ENCODE measurements at regions not wholly inside any gene's neighbourhood (a gene's known extent, or its start where the extent isn't known, plus 50 kb on each side); places are given as distances from the start of the nearest gene placed in this dataset.

DNA sequence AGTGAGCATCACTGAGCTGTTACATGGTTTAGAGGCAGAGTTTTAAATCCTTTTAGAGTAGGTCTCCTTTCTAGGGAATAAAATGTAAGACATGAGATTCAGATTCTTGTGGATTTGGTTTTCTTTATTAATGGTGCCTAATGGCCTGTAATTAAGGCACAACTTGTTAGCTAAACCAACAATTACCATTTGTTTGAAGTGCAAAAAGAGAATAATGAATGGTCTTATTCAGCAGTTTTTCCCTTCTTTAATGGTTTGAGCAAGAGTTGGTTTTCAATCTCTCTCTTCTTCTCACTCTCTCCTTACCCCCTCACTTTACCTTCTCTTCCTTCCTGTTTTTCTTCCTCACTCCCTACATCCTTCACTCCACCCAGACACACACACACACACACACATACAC lies 312.2 kb upstream of the TRIB2 start:
- no peak for DNase-seq (ENCODE audit: low read depth in 2 of 2)

DNA sequence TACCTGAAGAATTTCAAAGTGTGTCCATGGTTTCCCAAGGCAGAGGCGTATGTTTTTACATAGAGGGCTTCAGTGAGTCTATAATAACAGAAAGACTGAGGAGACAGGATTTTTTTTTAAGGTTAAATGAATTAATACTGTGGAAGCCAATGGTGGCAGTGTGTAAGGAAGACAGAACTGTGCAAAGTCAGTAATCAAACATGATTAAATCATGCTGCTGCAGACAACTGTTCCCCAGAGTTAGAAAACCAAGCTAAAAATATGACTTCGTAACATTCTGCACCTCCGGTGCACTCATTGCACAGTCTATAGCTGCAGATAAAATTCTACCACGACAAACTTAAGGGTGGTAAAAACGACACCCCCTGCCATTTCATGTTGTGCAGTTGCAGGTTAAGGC lies 309.6 kb upstream of the TRIB2 start:
- no peak for DNase-seq (ENCODE audit: low read depth in 2 of 2)

DNA sequence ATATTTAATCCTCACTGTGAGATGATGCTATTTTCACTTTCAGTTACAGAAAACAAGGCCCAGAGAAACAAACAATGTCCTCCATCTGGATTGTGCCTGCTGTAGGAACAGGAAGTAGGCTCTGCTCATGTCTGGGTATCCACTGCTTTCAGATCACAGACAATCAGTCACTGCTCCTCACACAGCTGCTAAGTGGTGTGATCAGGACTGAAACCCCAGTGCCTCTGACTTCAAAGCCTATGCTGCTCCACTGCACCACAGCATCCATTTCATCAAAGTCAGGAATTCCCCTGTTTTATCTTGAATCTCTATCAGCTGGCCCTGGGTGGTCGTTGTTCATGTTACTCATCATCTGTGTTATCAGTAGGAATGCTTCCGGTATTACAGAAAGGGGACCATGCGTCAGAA lies 303.8 kb upstream of the TRIB2 start:
- peak in 1 of 2 donors; percentile 25 for DNase-seq (ENCODE audit: low read depth in 2 of 2)

DNA sequence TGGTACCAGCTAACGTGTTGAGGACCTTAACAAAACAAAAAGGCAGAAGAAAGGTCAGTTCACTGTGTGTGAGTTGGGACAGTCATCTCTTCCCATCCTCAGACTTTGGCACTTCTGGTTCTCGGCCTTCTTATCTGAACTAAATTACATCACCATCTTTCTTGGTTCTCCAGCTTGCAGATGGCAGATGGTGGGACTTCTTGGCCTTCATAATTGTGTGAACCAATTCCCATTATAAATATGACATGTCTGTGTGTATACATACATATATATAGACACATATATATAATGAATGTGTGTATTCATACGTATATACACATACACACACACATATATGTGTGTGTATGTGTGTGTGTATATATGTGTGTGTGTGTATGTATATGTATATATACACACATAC lies 301.2 kb upstream of the TRIB2 start:
- no peak for DNase-seq (ENCODE audit: low read depth in 2 of 2)

DNA sequence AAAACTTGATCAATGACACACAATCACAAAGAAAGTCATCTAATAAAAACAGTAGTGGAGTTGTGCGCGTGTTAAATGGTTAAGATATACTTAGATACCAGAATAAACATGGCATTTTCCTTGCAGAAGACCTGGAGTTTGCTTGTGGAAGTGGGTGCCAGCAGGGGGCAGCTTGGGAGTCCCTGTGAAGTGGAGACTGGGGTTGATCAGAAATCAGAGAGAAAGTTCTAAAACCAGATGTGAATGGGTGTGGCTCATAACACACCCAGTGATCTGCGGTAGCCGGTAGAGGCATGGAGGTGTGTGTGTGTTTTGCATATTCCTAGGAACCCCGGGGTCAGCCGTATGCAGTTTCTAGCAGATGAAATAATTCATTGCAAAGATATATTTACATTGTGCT lies 300.1 kb upstream of the TRIB2 start:
- peak in 1 of 2 donors; percentile 57 for DNase-seq (ENCODE audit: low read depth in 2 of 2)

DNA sequence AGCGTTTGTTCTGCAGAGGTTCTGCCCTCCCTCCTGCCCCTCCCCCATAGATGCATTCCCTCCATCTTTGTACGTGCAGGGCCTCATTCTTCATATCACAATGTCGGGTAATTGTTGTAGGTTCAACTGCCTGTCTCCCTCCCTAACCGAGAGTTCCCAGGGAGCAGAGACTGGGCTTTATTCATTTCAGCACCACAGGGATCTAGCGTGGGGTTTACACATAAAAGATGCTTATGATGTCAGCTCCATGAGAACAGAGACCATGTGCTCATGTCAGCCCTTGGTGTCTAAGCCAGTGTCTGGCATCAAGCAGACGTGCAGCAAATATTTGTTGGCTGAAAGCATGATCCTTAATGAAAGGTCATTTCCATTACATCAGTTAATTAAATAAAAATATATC lies 298.9 kb upstream of the TRIB2 start:
- DNase-seq (ENCODE audit: low read depth in 2 of 2): no peak

DNA sequence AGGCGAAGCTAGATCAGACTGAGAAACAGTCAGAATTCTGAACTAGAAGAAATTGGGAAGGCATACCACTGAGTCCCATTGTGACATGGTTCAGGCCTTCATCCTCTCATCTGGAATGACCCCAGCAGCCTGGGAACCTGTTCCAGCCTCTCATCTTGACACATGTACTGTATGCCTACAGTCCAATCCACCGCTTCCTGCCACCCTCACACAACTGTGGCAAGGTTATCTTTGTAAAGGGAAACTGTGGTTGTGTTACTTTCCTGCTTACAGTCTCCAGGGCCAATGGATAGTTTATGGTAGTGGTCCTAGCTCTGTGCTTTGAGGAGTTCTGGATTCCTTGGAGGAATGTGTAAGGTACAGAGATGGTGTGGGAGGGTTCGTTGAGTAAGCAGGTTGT lies 296.9 kb upstream of the TRIB2 start:
- DNase-seq (ENCODE audit: low read depth in 2 of 2): no peak

DNA sequence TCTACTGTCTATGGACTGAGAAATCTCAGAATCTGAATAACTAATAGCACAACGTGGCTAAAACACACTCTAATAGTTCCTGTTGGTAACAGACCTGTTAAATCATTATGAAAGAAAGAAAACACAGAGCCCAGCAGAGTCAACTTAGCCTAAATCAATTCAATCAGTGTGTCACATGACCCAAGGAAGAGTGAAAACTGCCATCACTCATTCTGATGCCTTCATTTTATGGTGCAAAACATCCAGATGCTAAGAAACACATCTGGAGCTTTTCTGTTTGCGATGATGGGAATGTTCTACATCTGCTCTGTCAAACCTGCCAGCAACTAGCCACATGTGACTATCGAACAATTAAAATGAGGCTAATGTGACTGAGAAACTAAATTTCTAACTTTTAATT lies 295.7 kb upstream of the TRIB2 start:
- no peak for DNase-seq (ENCODE audit: low read depth in 2 of 2)

DNA sequence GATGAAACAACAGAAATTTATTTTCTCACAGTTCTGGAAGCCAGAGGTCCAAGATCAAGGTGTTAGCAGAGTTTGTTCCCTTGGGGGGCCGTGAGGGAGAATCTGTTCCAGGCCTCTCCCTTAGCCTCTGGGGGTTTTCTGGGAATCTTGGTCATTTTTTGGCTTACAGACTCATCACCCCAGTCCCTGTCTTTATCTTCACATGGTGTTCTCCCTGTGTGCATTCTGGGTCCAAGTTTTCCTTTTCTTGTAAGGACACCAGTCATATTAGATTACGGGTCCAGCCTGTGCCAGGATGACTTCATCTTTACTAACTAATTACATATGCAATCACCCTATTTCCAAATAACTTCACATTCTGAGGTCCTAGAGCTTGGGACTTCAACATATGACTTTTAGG lies 292.5 kb upstream of the TRIB2 start:
- DNase-seq (ENCODE audit: low read depth in 2 of 2): no peak

DNA sequence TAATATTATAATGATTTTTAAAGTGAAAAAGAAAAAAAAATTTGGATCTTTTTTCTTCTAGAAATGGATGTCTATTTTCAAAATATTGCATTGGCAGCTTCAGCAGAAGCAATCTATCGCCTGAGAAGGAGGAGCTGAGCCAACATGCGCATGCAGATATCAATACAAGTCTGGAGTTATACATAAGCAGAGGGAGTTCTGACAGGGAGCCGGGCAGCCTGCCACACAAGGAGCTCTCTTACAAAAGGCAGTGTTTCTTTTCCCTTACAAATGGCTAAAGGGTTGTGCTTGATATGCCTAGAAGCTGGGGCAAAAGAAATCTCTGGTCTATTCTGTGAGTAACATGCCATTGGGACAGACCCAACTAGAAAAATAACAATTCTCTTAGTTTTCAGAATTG lies 291.9 kb upstream of the TRIB2 start:
- DNase-seq (ENCODE audit: low read depth in 2 of 2): no peak

DNA sequence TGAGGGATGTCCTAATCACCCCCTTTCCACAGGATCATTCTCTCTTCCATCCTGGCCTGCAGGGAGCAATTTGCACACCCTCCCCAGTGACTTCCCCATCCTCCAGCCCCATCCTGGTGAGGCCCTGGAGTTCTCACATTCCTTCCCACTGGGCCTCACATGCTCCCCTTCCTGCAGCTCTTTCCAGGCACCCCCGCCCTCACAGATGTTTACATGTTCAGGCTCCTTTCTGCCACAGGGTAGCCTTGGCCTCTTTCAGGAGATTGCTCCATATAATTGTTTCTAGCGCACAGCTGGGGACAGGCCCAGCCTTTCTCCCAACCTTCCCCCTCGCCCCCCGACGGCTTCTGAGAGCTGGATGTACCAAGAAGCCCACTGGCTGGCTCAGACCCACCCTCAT lies 288.4 kb upstream of the TRIB2 start:
- DNase-seq (ENCODE audit: low read depth in 2 of 2): no peak

DNA sequence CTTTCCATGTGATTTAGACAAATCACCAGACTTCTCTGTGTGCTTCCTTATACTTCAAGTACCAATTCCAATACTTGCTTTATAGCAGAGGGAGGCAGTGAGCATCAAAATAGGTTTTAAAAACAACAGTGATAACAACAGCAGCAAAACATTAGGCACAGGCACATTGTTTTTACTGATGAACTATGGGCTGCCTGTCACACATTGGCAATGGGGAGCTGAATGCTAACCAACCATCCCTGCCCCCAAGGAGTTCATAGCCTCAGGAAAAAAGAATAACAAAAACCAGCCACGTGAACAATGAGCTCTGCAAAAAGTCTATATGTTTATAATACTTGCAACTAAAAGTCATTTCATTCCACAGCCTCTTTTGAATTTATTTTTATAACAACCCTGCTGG lies 287.9 kb upstream of the TRIB2 start:
- DNase-seq (ENCODE audit: low read depth in 2 of 2): peak in 1 of 2 donors; percentile 27

DNA sequence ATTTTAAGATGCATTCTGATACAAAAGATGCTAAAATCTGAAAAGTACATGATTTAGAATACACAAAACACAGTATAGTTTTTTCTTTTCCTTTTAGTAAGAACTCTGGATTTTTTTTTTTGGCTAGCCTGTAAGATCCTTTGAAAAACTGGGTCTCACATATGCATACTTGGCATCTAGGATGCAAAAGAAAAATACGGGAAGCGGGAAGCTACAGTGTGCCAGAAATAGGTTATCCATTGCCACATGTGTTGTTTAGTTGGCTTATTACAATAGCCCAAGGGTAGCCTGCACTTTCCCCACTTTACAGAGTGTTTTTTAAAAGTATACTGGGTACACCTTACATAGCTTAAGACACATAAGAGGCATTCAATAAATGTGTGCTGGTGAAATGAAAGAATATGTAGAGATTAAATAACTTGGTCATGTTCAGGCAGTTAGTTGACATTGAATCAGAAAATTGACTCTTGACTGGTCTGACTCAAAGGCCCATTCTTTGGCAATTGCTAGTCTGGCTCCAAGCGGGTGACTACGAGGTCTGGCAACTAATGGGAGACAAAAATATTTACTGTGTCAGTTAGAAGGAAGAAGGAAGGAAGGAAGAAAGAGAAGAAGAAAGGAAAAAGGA lies 286.8 kb upstream of the TRIB2 start:
- DNase-seq (ENCODE audit: low read depth in 2 of 2): no peak

DNA sequence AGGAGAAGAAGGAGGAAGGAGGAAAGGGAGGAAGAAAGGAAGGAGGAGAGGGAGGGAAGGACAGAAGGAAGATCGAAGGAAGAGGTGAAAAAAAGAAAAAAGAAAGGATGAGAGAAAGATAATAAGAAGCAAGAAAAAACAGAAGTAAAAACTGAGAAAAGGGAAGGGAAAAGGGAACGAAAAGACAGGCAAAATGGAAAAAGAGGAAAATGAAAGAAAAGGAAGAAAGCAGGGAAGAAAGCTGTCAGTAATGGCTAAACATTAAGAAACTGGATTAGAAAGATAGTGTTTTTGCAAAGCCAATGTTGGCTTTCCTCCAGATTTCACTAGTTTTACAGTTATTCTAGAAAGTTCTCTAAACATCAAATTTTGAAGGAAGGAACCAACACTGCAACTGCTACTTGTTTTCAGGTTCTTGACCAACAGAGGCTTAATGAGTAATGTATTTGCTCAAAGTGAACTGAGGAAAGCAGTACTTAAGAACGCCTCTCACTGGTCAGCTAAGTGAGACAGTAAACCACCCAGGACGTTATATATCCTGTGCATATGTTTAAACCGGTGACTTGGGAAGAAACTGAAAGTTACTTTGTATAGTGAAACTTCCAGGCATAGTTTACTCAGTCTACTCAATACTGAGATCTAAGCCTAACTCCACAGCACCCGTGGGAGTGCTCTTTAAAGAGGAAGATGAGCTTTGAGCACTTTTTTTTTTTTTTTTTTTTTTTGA lies 286.2 kb upstream of the TRIB2 start:
- DNase-seq (ENCODE audit: low read depth in 2 of 2): no peak

DNA sequence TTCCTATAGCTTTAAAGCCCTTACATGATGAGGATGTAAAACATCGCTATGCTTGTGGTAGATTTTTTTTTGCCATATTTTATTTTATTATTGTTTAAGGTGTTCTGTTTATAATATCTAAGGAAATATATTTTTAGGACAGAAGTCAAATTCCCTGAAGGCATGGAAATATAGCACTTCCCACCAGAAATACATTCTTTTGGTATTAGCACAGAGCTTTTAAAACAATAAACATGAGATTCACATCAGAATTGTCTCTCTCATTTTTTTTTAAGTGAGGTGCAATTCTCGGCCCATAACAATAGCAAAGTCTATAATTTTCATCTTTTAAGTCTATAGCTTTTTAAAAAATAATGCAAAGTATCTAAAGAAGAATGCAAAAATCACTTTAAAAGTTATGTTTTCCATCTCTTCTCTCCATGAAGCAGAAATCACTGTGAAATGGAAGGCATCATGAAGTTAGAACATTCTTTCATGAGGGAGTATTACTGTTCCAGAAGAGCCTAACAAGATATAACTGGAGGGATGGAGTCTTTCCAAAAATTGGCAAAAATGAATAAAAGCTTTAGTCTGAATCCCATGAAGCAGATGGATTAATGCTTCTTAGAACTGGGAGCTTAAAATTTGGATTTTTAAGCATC lies 283.6 kb upstream of the TRIB2 start:
- peak in 1 of 2 donors; percentile 45 for DNase-seq (ENCODE audit: low read depth in 2 of 2)

DNA sequence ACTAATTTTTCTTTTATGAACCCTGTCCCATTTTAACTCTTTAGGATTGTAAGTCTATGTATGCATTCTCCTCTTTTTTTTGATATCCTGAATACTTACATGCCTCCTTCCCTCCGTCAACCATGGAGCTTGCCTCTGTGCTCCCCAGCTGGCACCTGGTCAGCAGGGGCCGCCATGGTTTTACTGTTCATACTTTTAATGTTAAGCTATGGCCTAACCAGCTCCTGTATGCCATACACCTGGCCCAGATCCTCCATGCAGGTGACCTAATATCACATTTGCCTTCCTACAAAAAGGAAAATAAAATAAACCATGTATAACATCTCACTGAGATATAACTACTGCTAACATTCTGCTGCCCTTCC lies 283.1 kb upstream of the TRIB2 start:
- peak in 1 of 2 donors; percentile 23 for DNase-seq (ENCODE audit: low read depth in 2 of 2)

DNA sequence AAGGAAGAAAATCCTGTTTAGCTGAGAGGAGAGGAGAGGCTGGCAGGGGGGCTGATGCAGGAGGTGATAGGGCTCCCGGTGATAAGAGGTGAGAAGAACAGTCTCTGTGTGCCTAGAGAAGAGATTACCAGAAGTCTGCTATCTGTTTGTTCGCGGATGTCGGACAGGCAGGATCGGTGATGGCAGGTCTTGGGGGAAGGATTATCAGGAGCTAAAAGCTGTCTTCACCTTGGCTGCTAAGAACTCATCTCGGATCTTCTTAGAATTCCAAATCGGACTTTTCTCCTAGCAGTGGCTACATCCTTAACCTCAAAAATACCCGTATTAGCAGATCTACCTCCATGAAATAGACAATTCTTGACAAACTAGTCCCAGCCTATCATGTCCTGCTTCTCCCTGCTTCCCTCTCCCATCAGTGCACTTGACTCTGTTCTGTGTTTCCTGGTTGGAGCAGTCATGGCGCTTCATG lies 282.1 kb upstream of the TRIB2 start:
- no peak for DNase-seq (ENCODE audit: low read depth in 2 of 2)

DNA sequence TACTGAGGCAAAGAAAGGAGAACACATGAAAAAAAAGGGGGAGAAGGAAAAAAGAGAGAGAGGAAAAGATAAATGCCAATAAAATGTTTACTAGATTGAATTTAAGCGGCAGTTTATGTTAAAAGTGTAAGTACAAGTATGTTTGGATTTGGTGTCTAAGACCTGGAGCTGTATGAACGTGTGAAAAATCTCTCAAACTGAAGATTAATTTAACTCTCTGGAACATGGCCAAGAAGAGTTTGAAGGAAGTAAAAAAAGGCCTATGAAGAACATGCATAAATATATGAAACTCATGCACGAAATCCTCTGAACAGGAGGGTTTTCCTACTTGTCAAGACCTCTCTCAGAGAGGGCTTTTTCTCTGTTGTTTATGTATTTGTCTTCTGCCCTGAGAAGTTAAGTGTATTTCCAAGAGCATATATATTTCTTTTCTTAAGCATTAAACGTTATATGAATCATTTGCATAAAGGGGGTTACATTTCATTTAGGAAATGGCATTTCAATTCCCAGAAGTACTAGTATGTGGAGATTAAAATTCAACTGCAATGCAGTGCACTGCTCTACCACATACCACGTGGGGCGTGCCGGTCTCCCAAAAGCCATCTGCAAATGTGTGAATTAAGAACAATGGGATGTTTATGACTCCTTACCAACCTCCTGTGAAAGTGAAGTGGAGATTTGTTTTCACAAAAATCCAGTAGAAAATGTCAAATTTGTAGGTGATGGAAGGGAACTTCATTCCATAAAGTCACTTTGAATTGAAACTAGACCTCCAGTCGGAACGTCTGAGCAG lies 281.1 kb upstream of the TRIB2 start:
- no peak for DNase-seq (ENCODE audit: low read depth in 2 of 2)

DNA sequence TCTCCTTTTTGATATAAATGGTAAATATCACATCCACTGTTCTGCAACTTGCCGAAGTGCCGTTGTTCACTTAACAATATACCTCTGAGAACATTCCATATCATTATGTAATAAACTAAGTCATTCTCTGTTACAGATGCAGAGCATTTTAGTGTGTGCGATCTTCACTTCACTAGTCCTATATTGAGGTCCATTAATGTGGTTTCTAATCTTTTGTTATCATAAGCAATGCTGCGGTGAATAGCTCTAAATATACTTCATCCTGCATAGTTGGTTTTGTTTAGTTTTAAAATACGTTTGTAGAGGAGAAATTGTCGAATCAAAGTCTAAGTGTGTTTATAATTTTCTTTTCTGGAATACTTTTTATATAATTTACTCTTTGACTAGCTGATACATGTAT lies 280.3 kb upstream of the TRIB2 start:
- no peak for DNase-seq (ENCODE audit: low read depth in 2 of 2)

DNA sequence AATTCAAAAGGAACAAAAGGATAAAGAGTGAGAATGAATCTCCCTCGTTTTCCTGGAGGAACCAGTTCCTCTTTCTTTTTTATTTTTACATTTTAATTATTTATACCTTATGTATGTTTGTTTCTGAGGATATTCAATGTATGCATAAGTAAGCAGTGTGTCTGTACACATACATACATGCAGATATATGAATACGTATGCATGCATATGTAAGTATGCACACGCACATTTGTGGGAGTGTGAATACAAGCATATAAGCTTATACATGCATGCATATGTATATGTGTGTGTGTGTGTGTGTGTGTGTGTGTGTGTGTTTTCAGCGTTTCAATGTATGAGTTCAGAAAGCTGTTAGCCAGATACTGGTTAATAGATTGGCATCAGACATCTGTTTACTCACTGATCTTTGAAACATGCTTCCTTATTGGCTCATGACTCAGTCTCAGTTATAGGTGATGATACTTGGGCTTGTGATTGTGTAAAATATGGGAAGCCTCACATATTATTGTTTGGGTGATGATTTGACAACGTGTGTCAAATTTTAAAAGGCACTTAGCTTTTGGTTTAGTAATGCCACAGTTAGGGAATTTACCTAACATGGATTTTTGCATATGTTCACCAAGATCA lies 279.7 kb upstream of the TRIB2 start:
- no peak for DNase-seq (ENCODE audit: low read depth in 2 of 2)

DNA sequence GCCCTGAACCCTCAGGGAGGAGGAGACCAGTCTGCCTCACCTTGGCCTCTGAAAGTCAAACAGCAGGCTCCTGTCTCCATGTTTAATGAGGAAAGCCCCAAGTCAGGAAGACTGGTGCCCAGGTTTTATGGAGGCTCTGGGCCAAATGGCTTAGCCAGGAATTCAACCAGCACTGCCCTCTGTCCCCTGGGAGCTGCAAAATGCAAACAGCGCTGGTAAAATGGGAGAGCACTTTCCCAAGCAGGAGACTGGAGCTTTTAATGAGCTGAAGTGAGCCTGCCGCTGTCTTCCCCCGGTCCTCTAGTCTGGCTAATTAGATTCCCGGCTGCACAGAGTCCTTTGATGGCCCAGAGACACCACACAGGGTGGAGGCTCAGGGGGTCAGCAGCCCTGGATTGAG lies 276.0 kb upstream of the TRIB2 start:
- no peak for DNase-seq (ENCODE audit: low read depth in 2 of 2)

Measured in dermis microvascular lymphatic vessel endothelial cell (primary cell).